ENCODE measurements at regions not wholly inside any gene's neighbourhood (a gene's known extent, or its start where the extent isn't known, plus 50 kb on each side); places are given as distances from the start of the nearest gene placed in this dataset.

- Mint-ChIP-seq H3K27ac (ENCODE audit: unreplicated experiment) (no peak overlapping the region), H3K9me3 (ENCODE audit: unreplicated experiment) (no peaks in the 10 kb centered on the region), H3K4me1 (ENCODE audit: low read depth, unreplicated experiment) (no peaks in the 10 kb centered on the region), H3K27me3 (ENCODE audit: insufficient read depth, unreplicated experiment) (no peaks in the 10 kb centered on the region), H3K36me3 (ENCODE audit: insufficient read depth, unreplicated experiment) (no peaks in the 10 kb centered on the region), H3K4me3 (ENCODE audit: unreplicated experiment) (no peak overlapping the region)
- no TSS peak for BruUV-seq (replicated peaks)
- Histone ChIP-seq H3K27me3 (replicated peaks; ENCODE audit: control insufficient read depth, insufficient read depth, low read length) (no peaks in the 10 kb centered on the region), H3K4me3 (ENCODE audit: low read depth, low read length) (no peak overlapping the region), H3K9me3 (no peaks in the 10 kb centered on the region), H3K36me3 (ENCODE audit: control insufficient read depth, insufficient read depth, low read length) (no peaks in the 10 kb centered on the region), H3K4me1 (no peaks in the 10 kb centered on the region)
- DNase-seq, result no peak
- no peak for TF ChIP-seq CTCF (IDR thresholded peaks at IDR 0.05; ENCODE audit: insufficient read depth in 1 of 2, low read depth in 1 of 2, low read length in 1 of 2, severe bottlenecking in 1 of 2, unreplicated experiment in 1 of 2)
- ChIA-PET CTCF (no interaction called here), POLR2A (no interaction called here)
- intact Hi-C loops (cut with micrococcal nuclease; ENCODE audit: unreplicated experiment), result no loop called here
These were observed 150.7 kb downstream of the DMRT2 start for GRCh38 chr9:1200847-1201251.

- Mint-ChIP-seq H3K27ac (ENCODE audit: unreplicated experiment) (no peak overlapping the region), H3K4me1 (ENCODE audit: low read depth, unreplicated experiment) (no peaks in the 10 kb centered on the region), H3K27me3 (ENCODE audit: insufficient read depth, unreplicated experiment) (peaks cover 3% of the 10 kb centered on the region), H3K36me3 (ENCODE audit: insufficient read depth, unreplicated experiment) (no peaks in the 10 kb centered on the region), H3K4me3 (ENCODE audit: unreplicated experiment) (no peak overlapping the region), H3K9me3 (ENCODE audit: unreplicated experiment) (no peaks in the 10 kb centered on the region)
- ChIA-PET POLR2A (no interaction called here), CTCF (no interaction called here)
- H3K4me1 ChIP-seq, result no peaks in the 10 kb centered on the region
- BruUV-seq (replicated peaks), result no TSS peak
- H3K4me3 ChIP-seq (ENCODE audit: low read depth, low read length), result no peak overlapping the region
- TF ChIP-seq CTCF (IDR thresholded peaks at IDR 0.05; ENCODE audit: insufficient read depth in 1 of 2, low read depth in 1 of 2, low read length in 1 of 2, severe bottlenecking in 1 of 2, unreplicated experiment in 1 of 2), result no peak
- DNase-seq, result no peak
- no peaks in the 10 kb centered on the region for H3K27me3 ChIP-seq (replicated peaks; ENCODE audit: control insufficient read depth, insufficient read depth, low read length)
- intact Hi-C loops (cut with micrococcal nuclease; ENCODE audit: unreplicated experiment), result no loop called here
- no peaks in the 10 kb centered on the region for H3K9me3 ChIP-seq
- no peaks in the 10 kb centered on the region for H3K36me3 ChIP-seq (ENCODE audit: control insufficient read depth, insufficient read depth, low read length)
These were observed 151.1 kb downstream of the DMRT2 start for GRCh38 chr9:1201262-1201661.

GRCh38 chr9:1201901-1202300 lies 151.7 kb downstream of the DMRT2 start:
- Mint-ChIP-seq H3K27me3 (ENCODE audit: insufficient read depth, unreplicated experiment) (peaks cover 3% of the 10 kb centered on the region), H3K4me1 (ENCODE audit: low read depth, unreplicated experiment) (no peaks in the 10 kb centered on the region), H3K27ac (ENCODE audit: unreplicated experiment) (no peak overlapping the region), H3K4me3 (ENCODE audit: unreplicated experiment) (no peak overlapping the region), H3K36me3 (ENCODE audit: insufficient read depth, unreplicated experiment) (no peaks in the 10 kb centered on the region), H3K9me3 (ENCODE audit: unreplicated experiment) (no peaks in the 10 kb centered on the region)
- DNase-seq, result no peak
- Histone ChIP-seq H3K4me3 (ENCODE audit: low read depth, low read length) (no peak overlapping the region), H3K27me3 (replicated peaks; ENCODE audit: control insufficient read depth, insufficient read depth, low read length) (no peaks in the 10 kb centered on the region), H3K4me1 (no peaks in the 10 kb centered on the region), H3K36me3 (ENCODE audit: control insufficient read depth, insufficient read depth, low read length) (no peaks in the 10 kb centered on the region), H3K9me3 (no peaks in the 10 kb centered on the region)
- CTCF ChIA-PET, result no interaction called here
- POLR2A ChIA-PET, result no interaction called here
- intact Hi-C loops (cut with micrococcal nuclease; ENCODE audit: unreplicated experiment), result no loop called here
- no TSS peak for BruUV-seq (replicated peaks)
- TF ChIP-seq CTCF (IDR thresholded peaks at IDR 0.05; ENCODE audit: insufficient read depth in 1 of 2, low read depth in 1 of 2, low read length in 1 of 2, severe bottlenecking in 1 of 2, unreplicated experiment in 1 of 2), result no peak

Data from Caco-2 (cell line).